ENCODE measurements at regions not wholly inside any gene's neighbourhood (a gene's known extent, or its start where the extent isn't known, plus 50 kb on each side); places are given as distances from the start of the nearest gene placed in this dataset.

- TF ChIP-seq EZH2phosphoT487 (IDR thresholded peaks at IDR 0.05; ENCODE audit: borderline replicate concordance, low read length): no peak
- TF ChIP-seq CTCF (conservative IDR thresholded peaks at IDR 0.05; ENCODE audit: low read depth, low read length): no peak
These were observed 178.7 kb downstream of the CHIC2 start for GRCh38 chr4:53885668-53886067.
